NCI-H187 (cell line): ENCODE measurements at regions not wholly inside any gene's neighbourhood (a gene's known extent, or its start where the extent isn't known, plus 50 kb on each side); places are given as distances from the start of the nearest gene placed in this dataset.

Experiments used
- DNase-seq, 2 experiments: peaks; one replicate each; lab custom pipeline; 2025; lab: John Stamatoyannopoulos, UW

- no peak for DNase-seq
These were observed 64.1 kb upstream of the MAMLD1 start for GRCh38 chrX:150298841-150299551.

DNA sequence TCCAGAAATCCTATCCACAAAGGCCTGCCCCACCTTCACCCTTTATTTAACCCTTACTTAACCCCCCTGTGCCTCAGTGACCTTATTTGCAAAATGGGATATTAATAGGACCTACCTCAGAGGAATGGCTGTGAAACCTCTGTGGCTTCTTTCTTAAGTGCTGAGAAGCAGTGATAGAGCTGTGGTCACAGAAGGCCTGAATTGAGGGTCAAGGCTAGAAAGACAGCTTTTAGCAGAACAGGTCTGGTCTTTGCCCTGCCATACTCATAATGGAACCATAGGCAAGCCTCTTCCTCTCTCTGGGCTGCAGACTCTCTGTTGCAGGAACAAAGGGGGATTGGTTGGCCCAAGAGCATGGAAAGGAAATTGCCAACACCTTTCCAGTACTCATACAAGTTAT, 63.5 kb upstream of the MAMLD1 start:
- no peak for DNase-seq

GRCh38 chrX:150303386-150304097, 59.6 kb upstream of the MAMLD1 start:
- DNase-seq = no peak

- no peak for DNase-seq
These were observed 57.1 kb upstream of the MAMLD1 start for GRCh38 chrX:150306002-150306401.

- DNase-seq = no peak
These were observed 55.1 kb upstream of the MAMLD1 start for GRCh38 chrX:150308041-150308440.

GRCh38 chrX:150308532-150309157, 54.5 kb upstream of the MAMLD1 start:
- DNase-seq = no peak

DNA sequence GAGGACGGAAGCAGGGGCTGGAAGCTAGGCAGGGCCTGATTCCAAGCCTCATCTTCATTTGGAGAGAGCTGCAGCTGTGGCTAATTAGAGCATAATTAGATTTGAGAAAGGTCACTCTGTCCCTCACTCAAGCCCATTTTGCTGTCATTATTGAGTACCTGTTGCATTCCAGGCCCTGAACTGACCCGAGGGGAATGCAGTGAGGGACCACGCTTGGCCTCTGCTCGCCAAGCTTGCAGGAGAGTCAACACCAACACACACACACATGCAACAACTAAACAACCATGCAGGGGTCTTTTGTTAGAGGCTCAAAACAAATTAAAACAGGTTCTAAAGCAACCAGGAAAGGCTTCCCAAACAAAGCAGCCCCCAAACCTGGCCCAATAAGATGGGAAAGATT, 52.7 kb upstream of the MAMLD1 start:
- no peak for DNase-seq

- no peak for DNase-seq
These were observed 52.2 kb upstream of the MAMLD1 start for GRCh38 chrX:150310881-150311280.

- no peak for DNase-seq
These were observed 50.2 kb upstream of the MAMLD1 start for GRCh38 chrX:150312931-150313330.
